Astrocyte (in vitro differentiated cells and primary cell): ENCODE measurements at regions not wholly inside any gene's neighbourhood (a gene's known extent, or its start where the extent isn't known, plus 50 kb on each side); places are given as distances from the start of the nearest gene placed in this dataset.

Source experiments
- DNase-seq: peaks from one replicate; pipeline ENCODE4 v3.0.0-alpha.2; 2010; ENCODE audit warnings: low read depth
- FAIRE-seq: peaks from 2 replicates; lab custom pipeline; 2011; peaks lifted over from hg19 to GRCh38; lab: Jason Lieb, UNC
- H2AFZ ChIP-seq: 2 replicates; pipeline ENCODE4 v1.6.0; 2012; ENCODE audit warnings: low read depth, low read length, inconsistent platforms
- H3K27ac ChIP-seq: 2 replicates; pipeline ENCODE4 v1.5.1; 2011; ENCODE audit warnings: low read depth, low read length, inconsistent platforms
- H3K27me3 ChIP-seq: 2 replicates; pipeline ENCODE4 v1.6.0; 2011; ENCODE audit warnings: low read length, inconsistent platforms; ENCODE audit not compliant: insufficient read depth
- H3K36me3 ChIP-seq: 2 replicates; pipeline ENCODE4 v1.5.1; 2011; ENCODE audit warnings: low read length, inconsistent platforms; ENCODE audit not compliant: insufficient read depth
- H3K4me1 ChIP-seq: 2 replicates; pipeline ENCODE4 v1.5.1; 2011; ENCODE audit warnings: low read length, inconsistent platforms; ENCODE audit not compliant: insufficient read depth
- H3K4me2 ChIP-seq: 2 replicates; pipeline ENCODE4 v1.6.0; 2012; ENCODE audit warnings: low read length, inconsistent platforms
- H3K4me3 ChIP-seq: 2 replicates; pipeline ENCODE4 v1.5.1; 2011; ENCODE audit warnings: low read depth, mild to moderate bottlenecking, low read length, inconsistent platforms; ENCODE audit not compliant: insufficient read depth
- H3K79me2 ChIP-seq: 2 replicates; pipeline ENCODE4 v1.6.0; 2012; ENCODE audit warnings: mild to moderate bottlenecking, low read length, inconsistent platforms; ENCODE audit not compliant: insufficient read depth
- H3K9ac ChIP-seq: 2 replicates; pipeline ENCODE4 v1.6.0; 2012; ENCODE audit warnings: mild to moderate bottlenecking, low read length, inconsistent platforms
- H3K9me3 ChIP-seq: 2 replicates; pipeline ENCODE4 v1.5.1; 2012; ENCODE audit warnings: low read depth, mild to moderate bottlenecking, low read length, inconsistent platforms; ENCODE audit not compliant: insufficient read depth
- H4K20me1 ChIP-seq: 2 replicates; pipeline ENCODE4 v1.6.0; 2012; ENCODE audit warnings: low read length, inconsistent platforms; ENCODE audit not compliant: insufficient read depth
- H3K27ac Mint-ChIP-seq: one replicate; pipeline ENCODE4 v1.8.0; 2021; ENCODE audit warnings: mild to moderate bottlenecking, mixed read lengths; ENCODE audit not compliant: unreplicated experiment
- H3K27me3 Mint-ChIP-seq: one replicate; pipeline ENCODE4 v1.8.0; 2021; ENCODE audit warnings: low read depth, mixed read lengths; ENCODE audit not compliant: unreplicated experiment
- H3K36me3 Mint-ChIP-seq: one replicate; pipeline ENCODE4 v1.8.0; 2021; ENCODE audit warnings: low read depth, mixed read lengths; ENCODE audit not compliant: unreplicated experiment
- H3K4me1 Mint-ChIP-seq: one replicate; pipeline ENCODE4 v1.8.0; 2021; ENCODE audit warnings: low read depth, mixed read lengths; ENCODE audit not compliant: unreplicated experiment
- H3K4me3 Mint-ChIP-seq: one replicate; pipeline ENCODE4 v1.8.0; 2021; ENCODE audit warnings: mild to moderate bottlenecking, moderate library complexity, mixed read lengths; ENCODE audit not compliant: unreplicated experiment
- H3K9me3 Mint-ChIP-seq: one replicate; pipeline ENCODE4 v1.8.0; 2021; ENCODE audit warnings: mild to moderate bottlenecking, mixed read lengths; ENCODE audit not compliant: unreplicated experiment
- CTCF ChIP-seq: IDR thresholded peaks from 2 replicates; pipeline ENCODE4 v1.5.1; 2011; ENCODE audit warnings: low read depth, mild to moderate bottlenecking, inconsistent platforms, low read length, moderate library complexity; ENCODE audit not compliant: insufficient read depth
- EZH2 ChIP-seq: IDR thresholded peaks from 2 replicates; pipeline ENCODE4 v1.6.1; 2012; ENCODE audit warnings: mild to moderate bottlenecking, low read length, inconsistent platforms; ENCODE audit not compliant: insufficient read depth

- Mint-ChIP-seq H3K9me3 (no peaks in the 10 kb centered on the region), H3K4me3 (no peak overlapping the region), H3K4me1 (no peaks in the 10 kb centered on the region), H3K27me3 (peaks cover 7% of the 10 kb centered on the region), H3K36me3 (no peaks in the 10 kb centered on the region), H3K27ac (no peak overlapping the region)
- no peak overlapping the region for H3K27ac ChIP-seq
- H3K36me3 ChIP-seq: no peaks in the 10 kb centered on the region
- no peak overlapping the region for H3K4me2 ChIP-seq
- no peak overlapping the region for H2AFZ ChIP-seq
- H3K4me1 ChIP-seq: no peaks in the 10 kb centered on the region
- TF ChIP-seq EZH2 (no peak), CTCF (no peak)
- H3K27me3 ChIP-seq: no peaks in the 10 kb centered on the region
- H3K9me3 ChIP-seq: no peaks in the 10 kb centered on the region
- FAIRE-seq: no peak
- DNase-seq: no peak
- H4K20me1 ChIP-seq: no peaks in the 10 kb centered on the region
- H3K4me3 ChIP-seq: no peak overlapping the region
- H3K9ac ChIP-seq: no peak overlapping the region
- no peaks in the 10 kb centered on the region for H3K79me2 ChIP-seq
Observed at GRCh38 chr2:60104514-60105505, 448.6 kb downstream of the BCL11A start.

GRCh38 chr2:60100034-60100433, 453.4 kb downstream of the BCL11A start:
- no peak overlapping the region for H3K4me3 Mint-ChIP-seq
- Histone ChIP-seq H3K27me3 (no peaks in the 10 kb centered on the region), H3K9ac (no peak overlapping the region), H3K4me1 (no peaks in the 10 kb centered on the region), H3K79me2 (no peaks in the 10 kb centered on the region), H4K20me1 (no peaks in the 10 kb centered on the region), H3K4me3 (no peak overlapping the region), H3K4me2 (no peak overlapping the region), H3K27ac (no peak overlapping the region), H3K9me3 (no peaks in the 10 kb centered on the region), H3K36me3 (no peaks in the 10 kb centered on the region), H2AFZ (no peak overlapping the region)
- H3K4me1 Mint-ChIP-seq: no peaks in the 10 kb centered on the region
- DNase-seq (no peak), FAIRE-seq (no peak)
- peaks cover 23% of the 10 kb centered on the region for H3K27me3 Mint-ChIP-seq
- TF ChIP-seq CTCF: no peak
- TF ChIP-seq EZH2: no peak
- no peaks in the 10 kb centered on the region for H3K36me3 Mint-ChIP-seq
- H3K9me3 Mint-ChIP-seq: no peaks in the 10 kb centered on the region
- no peak overlapping the region for H3K27ac Mint-ChIP-seq

GRCh38 chr2:60098996-60099395, 454.5 kb downstream of the BCL11A start:
- no peak overlapping the region for H3K4me3 Mint-ChIP-seq
- Histone ChIP-seq H2AFZ (no peak overlapping the region), H3K9ac (no peak overlapping the region), H3K4me3 (no peak overlapping the region), H3K27me3 (no peaks in the 10 kb centered on the region), H3K27ac (no peak overlapping the region), H3K4me1 (no peaks in the 10 kb centered on the region), H3K79me2 (no peaks in the 10 kb centered on the region), H3K9me3 (no peaks in the 10 kb centered on the region), H3K4me2 (no peak overlapping the region), H3K36me3 (no peaks in the 10 kb centered on the region), H4K20me1 (no peaks in the 10 kb centered on the region)
- H3K9me3 Mint-ChIP-seq: no peaks in the 10 kb centered on the region
- peaks cover 23% of the 10 kb centered on the region for H3K27me3 Mint-ChIP-seq
- DNase-seq (no peak), FAIRE-seq (no peak)
- no peaks in the 10 kb centered on the region for H3K36me3 Mint-ChIP-seq
- no peaks in the 10 kb centered on the region for H3K4me1 Mint-ChIP-seq
- H3K27ac Mint-ChIP-seq: no peak overlapping the region
- TF ChIP-seq CTCF (no peak), EZH2 (no peak)
